ENCODE measurements at regions not wholly inside any gene's neighbourhood (a gene's known extent, or its start where the extent isn't known, plus 50 kb on each side); places are given as distances from the start of the nearest gene placed in this dataset.

DNA sequence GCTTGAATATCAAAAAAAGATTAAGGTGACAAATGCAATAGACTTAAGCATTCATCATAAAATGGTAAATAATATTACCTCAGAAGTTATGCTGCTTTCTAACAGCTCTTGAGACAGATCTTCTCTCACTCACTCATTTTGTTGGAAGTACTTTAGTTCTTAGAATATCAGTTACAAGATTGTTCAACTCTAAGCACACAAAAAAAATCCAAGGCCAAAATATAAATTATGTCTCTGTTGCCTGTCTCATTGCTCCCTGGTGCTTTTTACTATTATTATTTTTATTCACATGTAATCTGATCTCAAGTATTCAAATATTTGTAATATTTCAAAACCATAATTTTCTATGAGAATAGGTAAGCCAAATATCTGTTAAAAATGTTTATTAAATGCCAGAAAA lies 259.4 kb upstream of the HSF2 start:
- H3K36me3 ChIP-seq (ENCODE audit: control insufficient read depth, insufficient read depth, low read length): no peaks in the 10 kb centered on the region
- H3K4me3 ChIP-seq (ENCODE audit: low read depth in 2 of 2, low read length in 2 of 2): no peak overlapping the region
- no peak overlapping the region for H3K27ac ChIP-seq (ENCODE audit: low read length)
- BruUV-seq (replicated peaks): no TSS peak
- intact Hi-C loops (cut with micrococcal nuclease; ENCODE audit: unreplicated experiment) (no loop called here), in situ Hi-C loops (cut with HindIII; ENCODE audit: low pct_unique_long_range_greater_than_20kb, low sequenced_read_pairs) (no loop called here)
- ChIA-PET CTCF (no interaction called here), POLR2A (no interaction called here)
- no peak for ATAC-seq
- H3K4me1 ChIP-seq (ENCODE audit: control insufficient read depth, insufficient read depth, low read length): no peaks in the 10 kb centered on the region
- no peaks in the 10 kb centered on the region for H3K27me3 ChIP-seq (ENCODE audit: control insufficient read depth, insufficient read depth, low read length)
- no peak for DNase-seq (ENCODE audit: low read depth, low spot score)
- H3K9me3 ChIP-seq (ENCODE audit: control insufficient read depth, insufficient read depth, low read depth, low read length): no peaks in the 10 kb centered on the region
- TF ChIP-seq POLR2AphosphoS5 (IDR thresholded peaks at IDR 0.05; ENCODE audit: low read depth, low read length): no peak
- TF ChIP-seq, protein P1, sequence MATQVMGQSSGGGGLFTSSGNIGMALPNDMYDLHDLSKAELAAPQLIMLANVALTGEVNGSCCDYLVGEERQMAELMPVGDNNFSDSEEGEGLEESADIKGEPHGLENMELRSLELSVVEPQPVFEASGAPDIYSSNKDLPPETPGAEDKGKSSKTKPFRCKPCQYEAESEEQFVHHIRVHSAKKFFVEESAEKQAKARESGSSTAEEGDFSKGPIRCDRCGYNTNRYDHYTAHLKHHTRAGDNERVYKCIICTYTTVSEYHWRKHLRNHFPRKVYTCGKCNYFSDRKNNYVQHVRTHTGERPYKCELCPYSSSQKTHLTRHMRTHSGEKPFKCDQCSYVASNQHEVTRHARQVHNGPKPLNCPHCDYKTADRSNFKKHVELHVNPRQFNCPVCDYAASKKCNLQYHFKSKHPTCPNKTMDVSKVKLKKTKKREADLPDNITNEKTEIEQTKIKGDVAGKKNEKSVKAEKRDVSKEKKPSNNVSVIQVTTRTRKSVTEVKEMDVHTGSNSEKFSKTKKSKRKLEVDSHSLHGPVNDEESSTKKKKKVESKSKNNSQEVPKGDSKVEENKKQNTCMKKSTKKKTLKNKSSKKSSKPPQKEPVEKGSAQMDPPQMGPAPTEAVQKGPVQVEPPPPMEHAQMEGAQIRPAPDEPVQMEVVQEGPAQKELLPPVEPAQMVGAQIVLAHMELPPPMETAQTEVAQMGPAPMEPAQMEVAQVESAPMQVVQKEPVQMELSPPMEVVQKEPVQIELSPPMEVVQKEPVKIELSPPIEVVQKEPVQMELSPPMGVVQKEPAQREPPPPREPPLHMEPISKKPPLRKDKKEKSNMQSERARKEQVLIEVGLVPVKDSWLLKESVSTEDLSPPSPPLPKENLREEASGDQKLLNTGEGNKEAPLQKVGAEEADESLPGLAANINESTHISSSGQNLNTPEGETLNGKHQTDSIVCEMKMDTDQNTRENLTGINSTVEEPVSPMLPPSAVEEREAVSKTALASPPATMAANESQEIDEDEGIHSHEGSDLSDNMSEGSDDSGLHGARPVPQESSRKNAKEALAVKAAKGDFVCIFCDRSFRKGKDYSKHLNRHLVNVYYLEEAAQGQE (IDR thresholded peaks at IDR 0.05; ENCODE audit: insufficient read depth in 1 of 2, low read depth in 2 of 2, low read length in 1 of 2): no peak
- no peak for TF ChIP-seq TCF7L2 (IDR thresholded peaks at IDR 0.05; ENCODE audit: low read depth, low read length)
- TF ChIP-seq, protein P2, sequence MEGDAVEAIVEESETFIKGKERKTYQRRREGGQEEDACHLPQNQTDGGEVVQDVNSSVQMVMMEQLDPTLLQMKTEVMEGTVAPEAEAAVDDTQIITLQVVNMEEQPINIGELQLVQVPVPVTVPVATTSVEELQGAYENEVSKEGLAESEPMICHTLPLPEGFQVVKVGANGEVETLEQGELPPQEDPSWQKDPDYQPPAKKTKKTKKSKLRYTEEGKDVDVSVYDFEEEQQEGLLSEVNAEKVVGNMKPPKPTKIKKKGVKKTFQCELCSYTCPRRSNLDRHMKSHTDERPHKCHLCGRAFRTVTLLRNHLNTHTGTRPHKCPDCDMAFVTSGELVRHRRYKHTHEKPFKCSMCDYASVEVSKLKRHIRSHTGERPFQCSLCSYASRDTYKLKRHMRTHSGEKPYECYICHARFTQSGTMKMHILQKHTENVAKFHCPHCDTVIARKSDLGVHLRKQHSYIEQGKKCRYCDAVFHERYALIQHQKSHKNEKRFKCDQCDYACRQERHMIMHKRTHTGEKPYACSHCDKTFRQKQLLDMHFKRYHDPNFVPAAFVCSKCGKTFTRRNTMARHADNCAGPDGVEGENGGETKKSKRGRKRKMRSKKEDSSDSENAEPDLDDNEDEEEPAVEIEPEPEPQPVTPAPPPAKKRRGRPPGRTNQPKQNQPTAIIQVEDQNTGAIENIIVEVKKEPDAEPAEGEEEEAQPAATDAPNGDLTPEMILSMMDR (IDR thresholded peaks at IDR 0.05): no peak
- no peak for TF ChIP-seq SIN3A (IDR thresholded peaks at IDR 0.05; ENCODE audit: borderline replicate concordance, insufficient read depth, low read depth, low read length)

DNA sequence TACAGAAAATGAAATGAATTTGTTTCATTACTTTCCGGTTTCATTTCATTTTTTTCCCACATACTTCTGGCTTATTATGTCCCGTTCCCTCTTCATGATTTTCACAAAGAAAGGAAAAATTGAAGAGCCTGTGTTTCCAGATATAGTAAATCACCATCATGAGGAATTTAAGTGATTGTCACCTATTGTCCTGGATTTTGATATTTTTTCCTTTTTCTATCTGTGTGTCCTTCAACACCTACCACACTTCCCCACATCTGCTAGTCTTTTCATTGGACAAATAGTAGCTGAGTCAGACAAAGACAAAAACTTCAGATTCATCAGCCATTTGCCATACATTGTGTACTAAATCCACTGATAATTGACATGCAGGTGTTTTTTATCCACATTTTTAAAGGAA lies 258.2 kb upstream of the HSF2 start:
- ATAC-seq (no peak), DNase-seq (ENCODE audit: low read depth, low spot score) (no peak)
- in situ Hi-C loops (cut with HindIII; ENCODE audit: low pct_unique_long_range_greater_than_20kb, low sequenced_read_pairs) (no loop called here), intact Hi-C loops (cut with micrococcal nuclease; ENCODE audit: unreplicated experiment) (no loop called here)
- H3K9me3 ChIP-seq (ENCODE audit: control insufficient read depth, insufficient read depth, low read depth, low read length): no peaks in the 10 kb centered on the region
- no peaks in the 10 kb centered on the region for H3K27me3 ChIP-seq (ENCODE audit: control insufficient read depth, insufficient read depth, low read length)
- H3K4me1 ChIP-seq (ENCODE audit: control insufficient read depth, insufficient read depth, low read length): no peaks in the 10 kb centered on the region
- H3K4me3 ChIP-seq (ENCODE audit: low read depth in 2 of 2, low read length in 2 of 2): no peak overlapping the region
- TF ChIP-seq, protein P2 (IDR thresholded peaks at IDR 0.05): no peak
- TF ChIP-seq SIN3A (IDR thresholded peaks at IDR 0.05; ENCODE audit: borderline replicate concordance, insufficient read depth, low read depth, low read length) (no peak), POLR2AphosphoS5 (IDR thresholded peaks at IDR 0.05; ENCODE audit: low read depth, low read length) (no peak), TCF7L2 (IDR thresholded peaks at IDR 0.05; ENCODE audit: low read depth, low read length) (no peak)
- TF ChIP-seq, protein P1 (IDR thresholded peaks at IDR 0.05; ENCODE audit: insufficient read depth in 1 of 2, low read depth in 2 of 2, low read length in 1 of 2): no peak
- H3K36me3 ChIP-seq (ENCODE audit: control insufficient read depth, insufficient read depth, low read length): no peaks in the 10 kb centered on the region
- BruUV-seq (replicated peaks): no TSS peak
- CTCF ChIA-PET: no interaction called here
- H3K27ac ChIP-seq (ENCODE audit: low read length): no peak overlapping the region
- POLR2A ChIA-PET: no interaction called here

Data from Panc1 (cell line).